Thoracic aorta (tissue), 2 donors: ENCODE measurements at regions not wholly inside any gene's neighbourhood (a gene's known extent, or its start where the extent isn't known, plus 50 kb on each side); places are given as distances from the start of the nearest gene placed in this dataset.

Experiments used
- ATAC-seq: fragments of 150-250 bp; one replicate; pipeline ENCODE4 v1.8.0; 2017; ENCODE audit warnings: low read depth; ENCODE audit not compliant: insufficient number of reproducible peaks, low FRiP score
- DNase-seq: peaks from one replicate; pipeline ENCODE4 v3.0.0-alpha.2; 2020; ENCODE audit warnings: low spot score
- H3K27ac ChIP-seq, 2 donors: fragments of 200-600 bp; sonication (generic); 1 replicate in 1 of 2; 2 replicates in 1 of 2; pipeline ENCODE4 v1.5.1; 2016; ENCODE audit warnings: mild to moderate bottlenecking in 2 of 2, moderate library complexity in 2 of 2
- H3K27me3 ChIP-seq: fragments of 200-600 bp; sonication (generic); replicated peaks from 2 replicates; pipeline ENCODE4 v1.6.0; 2016; ENCODE audit warnings: mild to moderate bottlenecking; ENCODE audit not compliant: insufficient read depth
- H3K36me3 ChIP-seq: fragments of 200-600 bp; sonication (generic); one replicate; pipeline ENCODE4 v1.5.1; 2016
- H3K4me1 ChIP-seq, 2 donors: fragments of 200-600 bp; sonication (generic); 1 replicate in 1 of 2; 2 replicates in 1 of 2; pipeline versions ENCODE4 v1.5.1 to v1.6.0; 2016; ENCODE audit warnings: low read depth in 2 of 2, mild to moderate bottlenecking in 1 of 2; ENCODE audit not compliant: control insufficient read depth in 1 of 2
- H3K4me3 ChIP-seq: fragments of 200-600 bp; sonication (generic); 2 replicates; pipeline ENCODE4 v1.5.1; 2016; ENCODE audit warnings: mild to moderate bottlenecking
- H3K9me3 ChIP-seq: fragments of 200-600 bp; sonication (generic); 2 replicates; pipeline ENCODE4 v1.5.1; 2016
- CTCF ChIP-seq: fragments of 200-600 bp; sonication (generic); IDR thresholded peaks from one replicate; pipeline ENCODE4 v1.5.1; 2019; ENCODE audit warnings: antibody characterized with exemption

DNA sequence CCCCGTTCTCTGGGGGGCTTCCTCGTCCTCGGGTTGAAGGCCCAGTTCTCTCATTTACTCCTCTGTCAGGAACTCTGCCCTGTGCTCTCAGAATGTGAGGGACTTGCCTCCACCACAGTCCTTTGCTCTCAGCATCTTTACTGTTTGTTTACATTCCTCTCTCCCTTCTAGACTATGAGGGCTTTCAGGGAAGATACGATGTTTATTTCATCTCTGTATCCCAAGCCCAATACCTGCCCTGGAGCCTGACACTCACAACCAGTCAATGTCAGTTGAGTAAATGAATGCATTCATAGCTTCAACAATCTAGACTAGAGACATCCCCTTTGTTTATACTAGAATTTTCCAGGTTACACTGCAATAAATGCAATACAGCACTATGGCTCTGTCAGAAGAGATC is 409.6 kb upstream of the CDH11 start:
- TF ChIP-seq CTCF: no peak
- ATAC-seq: no peak
- Histone ChIP-seq H3K4me3 (no peak overlapping the region), H3K36me3 (no peaks in the 10 kb centered on the region), H3K27ac (no peak overlapping the region), H3K9me3 (peaks cover 2% of the 10 kb centered on the region), H3K4me1 (no peaks in the 10 kb centered on the region), H3K27me3 (no peaks in the 10 kb centered on the region)
- no peak for DNase-seq

DNA sequence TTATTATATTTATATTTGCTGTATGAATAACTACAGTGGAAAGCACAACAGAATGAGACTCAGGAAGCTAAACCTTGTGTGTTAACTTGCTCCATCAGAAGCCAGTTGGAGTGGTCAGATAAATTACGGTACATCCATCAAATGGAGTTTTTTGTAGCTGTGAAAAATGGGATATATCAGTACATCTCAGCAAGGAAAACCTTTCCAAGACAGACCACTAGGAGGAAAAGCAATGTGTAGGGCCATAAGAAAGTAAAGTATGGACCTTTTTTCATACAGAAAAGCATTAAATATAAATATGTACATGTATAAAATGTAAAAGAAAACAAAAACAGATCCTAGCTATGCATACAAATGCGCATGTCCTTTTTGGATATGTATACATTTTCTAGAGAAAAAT is 403.8 kb upstream of the CDH11 start:
- Histone ChIP-seq H3K27ac (no peak overlapping the region), H3K4me3 (no peak overlapping the region), H3K27me3 (no peaks in the 10 kb centered on the region), H3K4me1 (peaks cover 7 to 22% of the 10 kb centered on the region in 2 donors), H3K36me3 (no peaks in the 10 kb centered on the region), H3K9me3 (peaks cover 2% of the 10 kb centered on the region)
- ATAC-seq (no peak), DNase-seq (no peak)
- no peak for TF ChIP-seq CTCF

GRCh38 chr16:65524997-65525396 is 403.1 kb upstream of the CDH11 start:
- H3K27ac ChIP-seq: peak overlapping the region in 1 of 2 donors; percentile 40
- H3K27me3 ChIP-seq: no peaks in the 10 kb centered on the region
- H3K9me3 ChIP-seq: peaks cover 2% of the 10 kb centered on the region
- no peak for TF ChIP-seq CTCF
- ATAC-seq: peak; percentile 16
- no peak for DNase-seq
- H3K4me3 ChIP-seq: no peak overlapping the region
- H3K4me1 ChIP-seq: peaks cover 7 to 29% of the 10 kb centered on the region in 2 donors
- no peaks in the 10 kb centered on the region for H3K36me3 ChIP-seq

DNA sequence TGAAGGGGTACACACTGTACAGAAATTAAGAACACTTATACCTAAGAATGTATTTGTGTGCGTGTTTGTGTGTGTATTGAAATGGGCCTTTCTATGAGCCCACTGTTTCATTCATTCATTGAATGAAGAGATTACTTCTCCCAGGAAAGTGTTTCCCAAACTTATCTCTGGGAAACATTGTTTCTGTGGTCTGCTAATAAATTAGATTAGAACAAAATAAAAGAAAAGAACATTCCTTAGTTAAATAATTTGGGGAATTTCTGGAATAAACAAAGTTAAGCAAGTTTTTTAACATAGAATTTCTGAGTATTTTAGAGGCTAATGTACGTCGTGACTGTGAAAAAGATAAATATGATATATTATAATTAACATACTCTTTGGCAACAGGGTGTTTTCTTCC is 402.4 kb upstream of the CDH11 start:
- H3K4me1 ChIP-seq: peaks cover 11 to 36% of the 10 kb centered on the region in 2 donors
- no peak overlapping the region for H3K27ac ChIP-seq
- no peak for TF ChIP-seq CTCF
- H3K27me3 ChIP-seq: no peaks in the 10 kb centered on the region
- no peak overlapping the region for H3K4me3 ChIP-seq
- H3K36me3 ChIP-seq: no peaks in the 10 kb centered on the region
- no peak for ATAC-seq
- DNase-seq: no peak
- peaks cover 2% of the 10 kb centered on the region for H3K9me3 ChIP-seq

DNA sequence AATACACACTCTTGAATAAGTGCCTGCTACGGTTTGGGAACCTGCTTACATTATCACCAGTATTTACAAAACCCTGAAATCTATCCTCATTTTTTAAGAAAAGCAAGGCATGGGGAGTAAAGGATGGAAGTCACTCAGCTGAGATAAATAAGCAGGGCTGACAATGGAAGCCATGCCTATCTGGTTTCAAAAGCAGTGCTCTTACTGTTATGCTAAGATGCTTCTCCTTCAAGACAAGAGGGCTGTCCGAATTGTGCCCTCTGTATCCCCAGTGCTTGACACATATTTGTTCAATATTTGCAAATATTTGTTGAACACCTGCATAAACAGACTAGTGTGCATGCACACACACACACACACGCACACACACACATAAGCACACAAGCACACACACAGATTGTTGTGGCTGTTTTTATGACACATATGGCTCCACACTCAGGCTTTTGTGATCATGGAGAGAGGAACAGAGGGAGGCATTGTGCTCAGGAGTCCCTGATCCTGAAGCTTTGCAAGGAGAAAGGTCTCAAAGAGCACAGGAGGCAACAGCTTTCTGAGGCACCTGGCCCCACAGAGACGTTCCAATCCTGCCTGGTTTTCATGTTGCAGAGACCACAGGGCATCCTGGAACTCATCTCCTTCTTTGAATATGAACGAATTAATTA is 401.6 kb upstream of the CDH11 start:
- Histone ChIP-seq H3K9me3 (peaks cover 2% of the 10 kb centered on the region), H3K27me3 (no peaks in the 10 kb centered on the region), H3K4me1 (peaks cover 11 to 36% of the 10 kb centered on the region in 2 donors), H3K27ac (no peak overlapping the region), H3K36me3 (no peaks in the 10 kb centered on the region), H3K4me3 (no peak overlapping the region)
- DNase-seq (no peak), ATAC-seq (no peak)
- TF ChIP-seq CTCF: no peak
